C4-2B (cell line): ENCODE measurements at regions not wholly inside any gene's neighbourhood (a gene's known extent, or its start where the extent isn't known, plus 50 kb on each side); places are given as distances from the start of the nearest gene placed in this dataset.
"Not testable (repeated sequence)": the region's sequence is repeated elsewhere in the genome, so short reads cannot be mapped to it uniquely, and the experiment has no call there.

Experiments
- ZFX ChIP-seq: fragments of 450-650 bp; IDR thresholded peaks from 2 replicates; pipeline ENCODE4 v1.6.1; 2017
- TF ChIP-seq, protein P1 (sequence below): fragments of 450-650 bp; conservative IDR thresholded peaks from 2 replicates; pipeline ENCODE4 v1.5.1; 2017; ENCODE audit warnings: mild to moderate bottlenecking

- TF ChIP-seq, protein P1, sequence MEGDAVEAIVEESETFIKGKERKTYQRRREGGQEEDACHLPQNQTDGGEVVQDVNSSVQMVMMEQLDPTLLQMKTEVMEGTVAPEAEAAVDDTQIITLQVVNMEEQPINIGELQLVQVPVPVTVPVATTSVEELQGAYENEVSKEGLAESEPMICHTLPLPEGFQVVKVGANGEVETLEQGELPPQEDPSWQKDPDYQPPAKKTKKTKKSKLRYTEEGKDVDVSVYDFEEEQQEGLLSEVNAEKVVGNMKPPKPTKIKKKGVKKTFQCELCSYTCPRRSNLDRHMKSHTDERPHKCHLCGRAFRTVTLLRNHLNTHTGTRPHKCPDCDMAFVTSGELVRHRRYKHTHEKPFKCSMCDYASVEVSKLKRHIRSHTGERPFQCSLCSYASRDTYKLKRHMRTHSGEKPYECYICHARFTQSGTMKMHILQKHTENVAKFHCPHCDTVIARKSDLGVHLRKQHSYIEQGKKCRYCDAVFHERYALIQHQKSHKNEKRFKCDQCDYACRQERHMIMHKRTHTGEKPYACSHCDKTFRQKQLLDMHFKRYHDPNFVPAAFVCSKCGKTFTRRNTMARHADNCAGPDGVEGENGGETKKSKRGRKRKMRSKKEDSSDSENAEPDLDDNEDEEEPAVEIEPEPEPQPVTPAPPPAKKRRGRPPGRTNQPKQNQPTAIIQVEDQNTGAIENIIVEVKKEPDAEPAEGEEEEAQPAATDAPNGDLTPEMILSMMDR = not testable (repeated sequence)
- TF ChIP-seq ZFX = not testable (repeated sequence)
Measured at GRCh38 chr15:70587012-70587634, 176.2 kb downstream of the UACA start.
